Spinal cord (tissue), 9 donors: ENCODE measurements at regions not wholly inside any gene's neighbourhood (a gene's known extent, or its start where the extent isn't known, plus 50 kb on each side); places are given as distances from the start of the nearest gene placed in this dataset.
"Not testable (repeated sequence)": the region's sequence is repeated elsewhere in the genome, so short reads cannot be mapped to it uniquely, and the experiment has no call there.

Source experiments
- DNase-seq, 6 donors: peaks; one replicate each; pipeline versions ENCODE4 v3.0.0 to v3.0.0-alpha.2; 2013 to 2015; ENCODE audit warnings: low spot score in 6 of 6, low read depth in 4 of 6
- H3K27ac ChIP-seq: one replicate; pipeline ENCODE4 v1.5.1; 2013; ENCODE audit warnings: low read depth, low read length, control low read depth
- H3K27me3 ChIP-seq: one replicate; pipeline ENCODE4 v1.6.1; 2013; ENCODE audit warnings: low read length; ENCODE audit not compliant: control insufficient read depth, insufficient read depth
- H3K36me3 ChIP-seq: one replicate; pipeline ENCODE4 v1.6.1; 2013; ENCODE audit warnings: low read length; ENCODE audit not compliant: control insufficient read depth, insufficient read depth
- H3K4me1 ChIP-seq: one replicate; pipeline ENCODE4 v1.6.1; 2013; ENCODE audit warnings: low read length; ENCODE audit not compliant: control insufficient read depth, insufficient read depth
- H3K4me3 ChIP-seq: one replicate; pipeline ENCODE4 v1.5.1; 2013; ENCODE audit warnings: low read depth, low read length, control low read depth
- H3K9me3 ChIP-seq: one replicate; pipeline ENCODE4 v1.6.1; 2013; ENCODE audit warnings: low read length; ENCODE audit not compliant: control insufficient read depth, insufficient read depth
- WGBS: methylation state at CpG from one replicate; pipeline ENCODE4 v1.1.5; 2013; ENCODE audit warnings: missing lambda C conversion rate; ENCODE audit not compliant: insufficient coverage; 5-methylcytosine and 5-hydroxymethylcytosine counted together
- donor health status: healthy.

GRCh38 chr2:240259201-240259923, 118.9 kb upstream of the OTOS start:
- H3K27me3 ChIP-seq = no peaks in the 10 kb centered on the region
- H3K27ac ChIP-seq = peak overlapping the region; percentile 71
- no peaks in the 10 kb centered on the region for H3K36me3 ChIP-seq
- H3K4me1 ChIP-seq = peaks cover 20% of the 10 kb centered on the region
- H3K4me3 ChIP-seq = no peak overlapping the region
- peaks cover 8% of the 10 kb centered on the region for H3K9me3 ChIP-seq
- 63% methylated on average over 17 of the region's 17 CpGs for WGBS
- no peak for DNase-seq

GRCh38 chr2:240259924-240260529, 119.6 kb upstream of the OTOS start:
- Histone ChIP-seq H3K27ac (peak overlapping the region; percentile 68), H3K9me3 (peaks cover 8% of the 10 kb centered on the region), H3K27me3 (no peaks in the 10 kb centered on the region), H3K4me3 (no peak overlapping the region), H3K36me3 (no peaks in the 10 kb centered on the region), H3K4me1 (peaks cover 20% of the 10 kb centered on the region)
- 81% methylated on average over 7 of the region's 7 CpGs for WGBS
- no peak for DNase-seq

- Histone ChIP-seq H3K4me3 (no peak overlapping the region), H3K4me1 (peaks cover 20% of the 10 kb centered on the region), H3K9me3 (peaks cover 8% of the 10 kb centered on the region), H3K27ac (no peak overlapping the region), H3K27me3 (no peaks in the 10 kb centered on the region), H3K36me3 (no peaks in the 10 kb centered on the region)
- DNase-seq = no peak
- 81% methylated on average over 4 of the region's 4 CpGs for WGBS
Observed at GRCh38 chr2:240260664-240261063, 120.2 kb upstream of the OTOS start.

- not testable (repeated sequence) for DNase-seq, H3K27ac ChIP-seq, H3K27me3 ChIP-seq, H3K36me3 ChIP-seq, H3K4me3 ChIP-seq
- WGBS = 38% methylated on average over 1 of the region's 1 CpG
- Histone ChIP-seq H3K9me3 (peaks cover 10% of the 10 kb centered on the region), H3K4me1 (peaks cover 20% of the 10 kb centered on the region)
Observed at GRCh38 chr2:240262578-240262977, 122.1 kb upstream of the OTOS start.

- Histone ChIP-seq H3K27me3 (no peaks in the 10 kb centered on the region), H3K27ac (no peak overlapping the region), H3K4me3 (no peak overlapping the region), H3K9me3 (peaks cover 8% of the 10 kb centered on the region), H3K36me3 (no peaks in the 10 kb centered on the region), H3K4me1 (no peaks in the 10 kb centered on the region)
- DNase-seq = no peak
- WGBS = 81% methylated on average over 3 of the region's 3 CpGs
Observed at GRCh38 chr2:240269380-240269779, 128.9 kb upstream of the OTOS start.

GRCh38 chr2:240269886-240270285, 129.4 kb upstream of the OTOS start:
- H3K4me3 ChIP-seq = no peak overlapping the region
- 100% methylated on average over 1 of the region's 1 CpG for WGBS
- no peaks in the 10 kb centered on the region for H3K36me3 ChIP-seq
- DNase-seq = no peak
- H3K9me3 ChIP-seq = peaks cover 8% of the 10 kb centered on the region
- H3K27me3 ChIP-seq = no peaks in the 10 kb centered on the region
- H3K27ac ChIP-seq = no peak overlapping the region
- H3K4me1 ChIP-seq = no peaks in the 10 kb centered on the region

GRCh38 chr2:240271716-240272341, 131.4 kb upstream of the OTOS start:
- H3K27ac ChIP-seq = no peak overlapping the region
- no peaks in the 10 kb centered on the region for H3K36me3 ChIP-seq
- H3K4me1 ChIP-seq = no peaks in the 10 kb centered on the region
- 83% methylated on average over 2 of the region's 4 CpGs for WGBS
- no peaks in the 10 kb centered on the region for H3K27me3 ChIP-seq
- peaks cover 6% of the 10 kb centered on the region for H3K9me3 ChIP-seq
- H3K4me3 ChIP-seq = no peak overlapping the region
- no peak for DNase-seq

- WGBS = 100% methylated on average over 1 of the region's 2 CpGs
- no peak for DNase-seq
- Histone ChIP-seq H3K27ac (no peak overlapping the region), H3K4me3 (no peak overlapping the region), H3K4me1 (no peaks in the 10 kb centered on the region), H3K9me3 (peaks cover 6% of the 10 kb centered on the region), H3K36me3 (no peaks in the 10 kb centered on the region), H3K27me3 (no peaks in the 10 kb centered on the region)
Observed at GRCh38 chr2:240275386-240275785, 134.9 kb upstream of the OTOS start.

- no peaks in the 10 kb centered on the region for H3K4me1 ChIP-seq
- WGBS = 70% methylated on average over 6 of the region's 8 CpGs
- H3K9me3 ChIP-seq = peaks cover 1% of the 10 kb centered on the region
- no peak overlapping the region for H3K27ac ChIP-seq
- no peak for DNase-seq
- H3K27me3 ChIP-seq = no peaks in the 10 kb centered on the region
- H3K36me3 ChIP-seq = no peaks in the 10 kb centered on the region
- no peak overlapping the region for H3K4me3 ChIP-seq
Observed at GRCh38 chr2:240277073-240277806, 136.8 kb upstream of the OTOS start.
